RPMI7951 (cell line): ENCODE measurements at regions not wholly inside any gene's neighbourhood (a gene's known extent, or its start where the extent isn't known, plus 50 kb on each side); places are given as distances from the start of the nearest gene placed in this dataset.

ENCODE experiments used
- DNase-seq: peaks from one replicate; pipeline ENCODE4 v3.0.0-alpha.2; 2012; ENCODE audit warnings: low read depth

GRCh38 chrX:10900585-10901289 lies 210.4 kb upstream of the HCCS start:
- peak; percentile 57 for DNase-seq

- peak; percentile 5 for DNase-seq
Measured at GRCh38 chrX:10901290-10901633, 209.9 kb upstream of the HCCS start.

GRCh38 chrX:10902001-10902400 lies 209.1 kb upstream of the HCCS start:
- peak; percentile 44 for DNase-seq

- no peak for DNase-seq
Measured at GRCh38 chrX:10903523-10903922, 207.6 kb upstream of the HCCS start.

GRCh38 chrX:10904220-10904619 lies 206.9 kb upstream of the HCCS start:
- DNase-seq: peak; percentile 39

GRCh38 chrX:10906866-10907265 lies 204.3 kb upstream of the HCCS start:
- peak; percentile 8 for DNase-seq

GRCh38 chrX:10922159-10922558 lies 189.0 kb upstream of the HCCS start:
- DNase-seq: peak; percentile 89

GRCh38 chrX:10922835-10923234 lies 188.3 kb upstream of the HCCS start:
- DNase-seq: no peak

- DNase-seq: no peak
Measured at GRCh38 chrX:10923466-10923865, 187.7 kb upstream of the HCCS start.

GRCh38 chrX:10926404-10926803 lies 184.7 kb upstream of the HCCS start:
- no peak for DNase-seq

GRCh38 chrX:10926891-10927290 lies 184.2 kb upstream of the HCCS start:
- no peak for DNase-seq

GRCh38 chrX:10929747-10930146 lies 181.4 kb upstream of the HCCS start:
- no peak for DNase-seq

- no peak for DNase-seq
Measured at GRCh38 chrX:10930151-10930550, 181.0 kb upstream of the HCCS start.

GRCh38 chrX:10931976-10932375 lies 179.2 kb upstream of the HCCS start:
- no peak for DNase-seq

GRCh38 chrX:10932842-10933440 lies 178.2 kb upstream of the HCCS start:
- no peak for DNase-seq

- DNase-seq: no peak
Measured at GRCh38 chrX:10935501-10935900, 175.6 kb upstream of the HCCS start.

GRCh38 chrX:10936976-10937375 lies 174.2 kb upstream of the HCCS start:
- no peak for DNase-seq

GRCh38 chrX:10938365-10938923 lies 172.7 kb upstream of the HCCS start:
- no peak for DNase-seq

GRCh38 chrX:10939424-10939823 lies 171.7 kb upstream of the HCCS start:
- DNase-seq: peak; percentile 52

GRCh38 chrX:10944136-10944885 lies 166.8 kb upstream of the HCCS start:
- DNase-seq: no peak

GRCh38 chrX:10945498-10945897 lies 165.6 kb upstream of the HCCS start:
- no peak for DNase-seq

- DNase-seq: no peak
Measured at GRCh38 chrX:10949541-10949940, 161.6 kb upstream of the HCCS start.

- no peak for DNase-seq
Measured at GRCh38 chrX:10952619-10953018, 158.5 kb upstream of the HCCS start.
